ENCODE measurements at regions not wholly inside any gene's neighbourhood (a gene's known extent, or its start where the extent isn't known, plus 50 kb on each side); places are given as distances from the start of the nearest gene placed in this dataset.

GRCh38 chr6:102488729-102489128 lies 1095.2 kb downstream of the GRIK2 start:
- DNase-seq: no peak

GRCh38 chr6:102485480-102485879 lies 1092.0 kb downstream of the GRIK2 start:
- no peak for DNase-seq

- no peak for DNase-seq
Observed at GRCh38 chr6:102474041-102474807, 1080.7 kb downstream of the GRIK2 start.

GRCh38 chr6:102458990-102459389 lies 1065.5 kb downstream of the GRIK2 start:
- DNase-seq: no peak

GRCh38 chr6:102438171-102438570 lies 1044.7 kb downstream of the GRIK2 start:
- no peak for DNase-seq

GRCh38 chr6:102417368-102417998 lies 1024.0 kb downstream of the GRIK2 start:
- no peak for DNase-seq

- DNase-seq: no peak
Observed at GRCh38 chr6:102415891-102416290, 1022.4 kb downstream of the GRIK2 start.

- no peak for DNase-seq
Observed at GRCh38 chr6:102411796-102412195, 1018.3 kb downstream of the GRIK2 start.

- no peak for DNase-seq
Observed at GRCh38 chr6:102407886-102408741, 1014.6 kb downstream of the GRIK2 start.

GRCh38 chr6:102405860-102406259 lies 1012.4 kb downstream of the GRIK2 start:
- no peak for DNase-seq

GRCh38 chr6:102402635-102403329 lies 1009.3 kb downstream of the GRIK2 start:
- DNase-seq: no peak

GRCh38 chr6:102398788-102399390 lies 1005.4 kb downstream of the GRIK2 start:
- DNase-seq: no peak

GRCh38 chr6:102390541-102390940 lies 997.0 kb downstream of the GRIK2 start:
- DNase-seq: no peak

- no peak for DNase-seq
Observed at GRCh38 chr6:102389994-102390393, 996.5 kb downstream of the GRIK2 start.

- no peak for DNase-seq
Observed at GRCh38 chr6:102387326-102388033, 994.0 kb downstream of the GRIK2 start.

GRCh38 chr6:102381203-102381602 lies 987.7 kb downstream of the GRIK2 start:
- no peak for DNase-seq

GRCh38 chr6:102356170-102356569 lies 962.7 kb downstream of the GRIK2 start:
- DNase-seq: no peak

- DNase-seq: no peak
Observed at GRCh38 chr6:102355578-102355977, 962.1 kb downstream of the GRIK2 start.

GRCh38 chr6:102352552-102352951 lies 959.0 kb downstream of the GRIK2 start:
- no peak for DNase-seq

GRCh38 chr6:102344769-102345168 lies 951.3 kb downstream of the GRIK2 start:
- no peak for DNase-seq

- no peak for DNase-seq
Observed at GRCh38 chr6:102340311-102340710, 946.8 kb downstream of the GRIK2 start.

GRCh38 chr6:102333736-102334135 lies 940.2 kb downstream of the GRIK2 start:
- DNase-seq: no peak
